ENCODE measurements at regions not wholly inside any gene's neighbourhood (a gene's known extent, or its start where the extent isn't known, plus 50 kb on each side); places are given as distances from the start of the nearest gene placed in this dataset.

DNA sequence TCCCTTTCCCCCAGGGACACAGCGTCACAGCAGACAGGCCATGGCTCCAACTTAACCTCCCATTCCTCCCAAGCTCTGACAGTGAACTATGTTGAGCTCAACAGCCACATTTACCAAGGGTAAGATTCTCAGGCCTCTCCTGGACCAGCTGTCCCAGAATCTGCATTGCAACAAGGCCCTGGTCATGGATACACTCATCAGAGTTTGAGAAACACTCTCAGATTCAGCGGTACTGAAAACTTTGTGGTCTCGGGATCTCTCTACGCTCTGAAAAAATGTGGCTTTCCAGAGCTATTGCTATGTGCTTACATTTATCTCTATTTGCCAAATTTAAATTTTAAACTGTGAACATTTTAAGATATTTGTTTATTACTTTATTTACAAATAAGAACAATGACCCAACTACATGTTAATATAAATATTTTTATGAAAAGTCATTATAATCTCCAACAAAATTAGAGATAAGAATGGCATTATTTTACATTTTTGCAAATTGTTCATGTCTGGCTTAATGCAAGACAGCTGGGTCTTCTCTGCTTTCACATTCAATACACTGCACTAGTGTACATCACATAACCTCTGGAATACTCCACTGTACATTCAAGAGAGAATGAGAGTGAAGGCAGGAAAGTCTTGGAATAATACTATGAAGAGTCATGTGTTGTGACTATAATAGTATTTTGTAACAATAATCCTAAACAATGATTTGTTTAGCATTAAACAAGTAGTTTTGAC, 190.9 kb upstream of the PITRM1 start:
- no peak for DNase-seq

DNA sequence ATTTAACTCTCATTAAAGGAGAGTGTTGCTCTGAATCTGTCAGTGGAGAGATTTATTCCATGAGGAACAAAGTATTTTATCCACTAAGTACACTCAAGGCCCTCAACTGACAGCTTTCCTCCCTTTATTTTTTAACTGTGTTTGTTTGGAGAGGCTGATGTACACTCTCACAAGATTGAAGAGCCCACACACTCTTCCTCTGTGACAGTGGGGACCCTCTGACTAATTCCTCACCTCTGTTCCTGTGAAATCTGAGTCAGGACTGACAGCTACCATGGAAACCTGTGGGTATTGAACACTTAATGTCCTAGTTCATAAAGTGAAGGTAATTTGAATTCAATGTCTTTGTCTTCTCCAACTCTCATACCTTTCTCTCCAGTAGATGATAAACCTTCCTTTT, 189.8 kb upstream of the PITRM1 start:
- DNase-seq = no peak

DNA sequence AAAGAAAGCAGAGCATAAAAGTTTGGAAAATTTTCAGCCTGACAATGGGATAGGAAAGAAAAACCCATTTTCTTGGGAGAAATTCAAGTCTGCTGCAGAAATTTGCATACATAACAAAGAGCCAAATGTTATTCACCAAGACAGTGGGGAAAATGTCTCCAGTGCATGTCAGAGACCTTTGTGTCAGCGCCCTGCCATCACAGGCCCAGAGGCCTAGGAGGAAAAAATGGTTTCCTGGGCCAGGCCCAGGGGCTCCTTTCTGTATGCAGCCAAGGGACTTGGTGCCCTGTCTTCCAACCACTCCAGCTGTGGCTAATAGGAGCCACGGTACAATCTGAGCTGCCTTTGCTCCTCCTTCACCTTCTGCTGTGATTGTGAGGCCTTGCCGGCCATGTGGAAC, 189.1 kb upstream of the PITRM1 start:
- no peak for DNase-seq

DNA sequence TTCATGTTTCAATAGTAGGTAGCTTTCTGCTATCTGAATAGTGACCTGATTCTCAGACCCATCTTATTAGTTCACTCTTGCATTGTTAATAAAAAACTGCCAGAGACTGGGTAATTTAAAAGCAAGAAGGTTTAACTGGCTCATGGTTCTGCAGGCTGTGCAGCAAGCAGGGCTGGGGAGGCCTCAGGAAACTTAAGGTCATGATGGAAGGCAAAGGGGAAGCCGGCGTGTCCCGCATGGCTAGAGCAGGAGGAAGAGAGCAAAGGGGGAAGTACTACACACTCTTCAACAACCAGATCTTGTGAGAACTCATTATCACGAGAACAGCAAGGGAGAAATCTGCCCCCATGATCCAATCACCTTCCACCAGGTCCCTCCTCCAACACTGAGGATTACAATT, 185.2 kb upstream of the PITRM1 start:
- DNase-seq = peak; percentile 3

DNA sequence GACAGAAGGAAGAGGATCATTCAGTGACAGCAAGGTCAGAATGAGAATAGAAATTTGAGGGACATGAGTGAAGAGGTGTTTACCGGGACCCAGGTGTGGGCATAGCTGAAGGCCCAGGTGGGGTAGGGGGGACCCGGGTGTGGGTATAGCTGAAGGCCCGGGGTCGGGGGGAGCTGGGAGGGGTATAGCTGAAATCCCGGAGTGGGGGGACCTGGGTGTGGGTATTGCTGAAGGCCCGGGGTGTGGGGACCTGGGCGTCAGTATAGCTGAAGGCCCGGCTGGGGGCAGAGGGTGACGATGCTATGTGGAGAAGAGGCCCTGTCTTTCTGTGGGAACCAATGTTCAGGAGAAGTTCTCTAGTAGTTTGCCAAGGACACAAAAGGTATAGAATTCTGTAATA, 183.0 kb upstream of the PITRM1 start:
- DNase-seq = no peak

DNA sequence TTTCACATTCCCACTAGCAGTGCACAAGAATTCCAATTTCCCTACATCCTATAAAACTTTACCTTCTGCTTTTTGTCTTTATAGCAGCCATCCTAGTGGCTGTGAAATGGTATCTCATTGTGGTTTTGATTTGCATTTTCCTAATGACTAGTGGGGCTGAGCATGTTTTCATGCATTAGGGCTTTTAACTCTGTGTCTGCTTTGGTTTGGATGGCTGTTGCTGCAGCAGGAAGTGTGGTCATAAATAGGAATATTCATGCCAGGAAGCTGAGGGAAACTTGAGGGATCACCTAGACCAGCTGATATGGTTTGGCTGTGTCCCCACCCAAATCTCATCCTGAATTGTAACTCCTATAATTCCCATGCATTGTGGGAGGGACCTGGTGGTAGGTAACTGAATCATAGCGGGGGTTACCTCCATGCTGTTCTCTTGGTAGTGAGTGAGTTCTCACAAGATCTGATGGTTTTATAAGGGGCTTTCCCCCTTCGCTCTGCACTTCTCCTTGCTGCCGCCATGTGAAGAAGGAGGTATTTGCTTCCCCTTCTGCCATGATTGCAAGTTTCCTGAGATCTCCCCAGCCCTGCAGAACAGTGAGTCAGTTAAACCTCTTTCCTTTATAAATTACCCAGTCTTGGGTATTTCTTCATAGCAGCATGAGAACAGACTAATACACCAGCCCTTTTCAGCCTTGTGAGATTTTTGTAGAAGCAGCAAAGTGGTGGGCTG, 181.8 kb upstream of the PITRM1 start:
- DNase-seq = peak; percentile 9

DNA sequence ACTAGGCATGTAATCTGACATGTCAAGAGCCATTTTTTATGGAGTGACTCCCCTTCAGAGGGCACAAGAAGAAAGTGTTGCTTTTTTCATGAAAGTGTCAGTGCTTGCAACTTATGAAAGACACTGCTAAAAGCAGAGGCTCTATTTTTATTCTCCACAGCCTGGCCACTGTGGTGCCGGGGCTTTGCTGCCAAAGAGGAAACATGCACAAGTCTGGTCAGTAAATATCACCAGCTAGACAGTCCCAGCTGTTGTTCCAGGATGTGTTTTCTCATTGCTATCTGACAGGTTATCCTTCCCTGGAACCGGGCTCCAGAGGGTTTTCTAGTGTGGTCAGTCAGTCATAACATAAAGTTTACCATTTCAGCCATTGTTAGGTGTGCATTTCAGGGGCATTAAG, 180.7 kb upstream of the PITRM1 start:
- DNase-seq = no peak

DNA sequence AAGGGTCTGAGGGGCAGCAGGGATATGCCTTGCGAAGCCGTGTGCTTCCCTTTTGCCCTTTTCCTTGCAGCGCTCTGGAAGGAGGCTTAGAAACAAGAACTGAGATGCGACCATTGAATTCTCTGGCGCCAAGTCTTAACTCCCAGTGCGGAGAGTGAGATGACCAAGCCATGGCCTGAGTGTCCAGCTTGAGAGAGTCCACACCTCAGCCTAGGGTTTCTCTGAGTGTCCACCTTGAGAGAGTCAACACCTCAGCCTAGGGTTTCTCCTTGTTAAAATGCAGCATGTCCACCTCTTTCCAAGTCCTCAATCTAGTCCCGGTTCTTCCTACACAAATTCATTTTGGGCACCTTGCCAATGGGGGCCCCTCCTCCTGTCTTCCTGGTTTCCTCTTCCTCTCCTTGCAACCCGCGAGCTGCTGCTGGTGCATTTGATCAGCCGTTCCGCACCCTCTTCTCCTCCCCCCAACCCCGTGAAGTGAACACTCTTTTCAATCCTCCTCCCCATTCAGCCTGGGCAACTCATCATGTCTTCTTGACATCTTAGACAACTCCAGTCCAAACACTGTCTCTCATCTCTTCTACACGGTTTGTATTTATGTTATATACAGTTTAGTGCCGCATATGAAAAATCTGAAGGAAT, 178.2 kb upstream of the PITRM1 start:
- peak; percentile 4 for DNase-seq

DNA sequence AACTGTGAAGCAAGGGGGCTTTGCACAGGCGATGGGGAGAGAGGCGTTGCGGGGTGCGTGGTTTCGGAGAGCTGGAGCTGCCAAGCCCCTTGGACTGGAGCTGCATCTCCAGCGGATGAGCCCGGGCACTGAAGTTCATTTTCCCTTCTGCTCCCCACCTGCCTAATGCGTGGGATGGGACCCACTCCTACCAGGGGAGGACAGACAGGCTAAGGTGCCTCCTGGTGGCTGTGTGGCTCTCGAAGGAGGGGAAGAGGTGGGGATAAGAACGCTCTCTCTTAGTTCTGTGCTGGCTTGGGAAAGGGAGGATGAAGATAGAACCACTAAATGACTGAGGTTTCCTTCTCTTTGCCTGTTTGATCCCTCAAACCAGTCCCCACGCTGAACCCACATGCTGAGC, 177.6 kb upstream of the PITRM1 start:
- no peak for DNase-seq

DNA sequence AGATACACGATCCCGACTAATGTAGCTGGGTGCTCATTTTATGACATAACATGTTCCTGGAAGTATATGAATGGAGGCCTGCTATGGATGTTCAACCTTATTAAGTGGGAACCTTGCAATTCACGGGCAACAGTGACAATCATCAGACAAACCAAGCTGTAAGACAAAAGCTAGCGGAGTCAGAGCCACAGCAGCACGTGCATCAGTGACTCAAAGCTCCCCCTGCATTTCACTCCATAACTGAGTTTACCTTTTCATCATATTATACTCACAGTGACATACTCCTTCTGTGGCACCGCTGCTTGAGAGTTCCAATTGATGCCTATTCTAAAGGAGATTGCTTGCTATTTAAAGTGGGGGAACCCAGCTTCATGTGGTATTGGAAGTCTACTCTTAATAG, 176.0 kb upstream of the PITRM1 start:
- no peak for DNase-seq

DNA sequence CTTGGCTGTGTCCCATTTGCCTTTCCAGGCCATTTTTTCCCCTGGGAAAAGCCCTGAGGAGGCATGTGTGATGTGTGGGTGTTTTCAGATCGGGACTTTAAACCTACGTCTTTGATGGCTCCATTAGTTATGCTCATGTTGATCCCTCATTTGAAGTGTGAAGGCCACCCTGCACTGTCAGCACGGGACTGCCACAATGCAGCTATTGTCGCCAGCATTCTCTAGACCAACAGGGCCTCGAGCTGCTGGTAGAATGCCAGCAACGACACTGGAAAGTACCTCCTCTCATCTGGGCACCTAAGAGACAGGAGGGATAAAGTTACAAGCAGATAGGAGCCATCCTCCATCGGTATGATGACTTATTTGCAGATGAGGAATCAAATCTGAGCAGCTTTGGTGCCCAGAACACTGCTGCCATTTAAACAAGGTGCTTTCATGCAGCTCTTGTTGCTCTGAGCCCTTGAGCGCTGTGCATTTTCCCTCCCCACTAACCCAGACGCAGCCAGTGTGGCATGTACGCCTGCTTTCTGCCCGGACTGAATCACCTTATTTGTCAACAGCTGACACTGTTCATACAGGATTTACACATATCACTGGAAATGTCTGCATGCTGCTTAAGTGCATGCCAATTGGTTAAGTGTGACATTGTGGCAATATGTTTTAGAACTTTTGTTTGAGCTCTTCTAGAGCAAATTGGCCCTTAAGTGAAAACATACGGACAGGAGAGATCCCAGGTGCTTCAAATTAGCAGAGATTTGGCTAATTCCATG, 175.0 kb upstream of the PITRM1 start:
- DNase-seq = no peak

DNA sequence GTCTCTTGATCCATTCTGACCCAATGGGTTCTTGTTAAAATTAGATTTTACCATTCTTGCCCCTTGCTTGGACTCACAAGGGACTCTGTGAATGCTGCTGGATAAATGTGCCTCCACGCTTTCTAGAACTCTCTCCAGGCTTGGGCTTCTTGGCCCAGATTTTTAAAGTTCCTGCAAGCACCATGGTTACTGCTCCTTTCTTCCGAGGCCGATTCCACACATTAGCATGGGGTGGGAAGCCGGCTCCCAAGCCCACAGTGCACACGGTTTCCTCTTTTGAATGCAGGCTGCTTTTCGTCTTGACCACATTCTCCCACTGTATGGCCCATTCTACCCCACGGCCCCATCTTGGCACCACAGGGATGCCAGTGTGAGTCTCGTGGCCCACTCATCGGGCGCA, 174.3 kb upstream of the PITRM1 start:
- DNase-seq = no peak

DNA sequence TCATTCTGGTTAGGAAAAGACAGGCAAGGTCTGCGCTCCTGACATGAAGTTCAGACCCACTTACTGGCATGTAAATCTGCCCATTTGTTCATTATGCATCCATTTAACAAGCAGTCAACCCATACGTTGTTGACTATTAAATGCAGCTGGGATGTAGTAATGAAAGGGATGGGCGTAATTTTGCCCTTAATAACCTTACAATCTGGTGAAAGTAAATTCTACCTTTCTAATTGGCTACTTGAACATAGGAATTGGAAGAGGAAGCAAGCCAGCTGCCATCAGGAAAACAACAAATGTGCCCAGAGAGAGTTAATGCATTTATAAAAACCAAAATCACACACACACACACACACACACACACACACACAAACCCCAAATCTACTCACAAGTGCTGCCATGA, 170.2 kb upstream of the PITRM1 start:
- no peak for DNase-seq

DNA sequence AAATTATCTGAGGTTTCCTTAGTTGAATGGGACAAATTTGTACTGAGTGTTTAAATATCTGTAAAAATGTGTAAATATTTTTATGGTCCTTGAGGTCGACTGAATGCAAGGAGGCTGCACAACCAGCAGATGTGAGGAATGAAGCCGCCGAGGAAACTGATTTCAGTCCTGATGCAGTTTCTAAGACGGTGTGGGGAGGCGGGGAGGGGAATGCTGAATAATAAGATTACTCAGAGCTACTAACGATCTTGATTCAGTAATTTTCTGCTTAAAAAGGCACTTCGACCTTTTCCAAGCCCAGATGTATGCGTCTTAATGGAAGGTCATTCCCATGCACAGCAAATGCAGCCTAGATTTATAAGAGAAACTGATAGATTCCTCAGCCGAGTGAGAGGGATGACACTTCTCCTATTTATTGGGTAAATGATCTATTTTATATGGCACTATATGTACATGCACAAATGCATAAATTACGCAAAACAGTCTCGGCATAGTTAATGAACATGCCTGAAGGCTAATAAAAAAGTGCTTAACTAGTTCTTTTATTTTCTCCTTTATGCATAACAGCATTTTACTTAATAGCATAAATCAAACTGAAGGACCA, 167.6 kb upstream of the PITRM1 start:
- no peak for DNase-seq

DNA sequence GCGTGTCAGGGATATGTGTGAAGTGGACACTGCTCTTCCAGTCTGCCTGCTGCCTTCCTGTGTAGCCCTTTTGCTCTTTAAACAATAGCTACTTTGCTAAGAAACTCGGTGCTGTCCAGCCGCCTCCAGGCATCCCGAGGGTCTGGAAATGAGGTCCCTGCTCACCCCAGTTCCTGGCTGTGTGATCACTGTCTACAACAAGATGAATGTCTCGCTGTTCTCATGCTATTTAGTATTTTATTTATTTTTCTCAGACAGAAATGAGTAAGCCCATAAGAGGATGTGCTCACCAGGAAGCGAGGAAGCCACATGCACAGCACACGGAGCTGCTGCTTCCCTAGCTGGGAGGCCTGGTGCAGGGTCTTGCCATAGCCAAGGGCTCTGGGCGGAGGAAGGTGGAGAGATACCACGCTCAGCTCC, 167.0 kb upstream of the PITRM1 start:
- peak; percentile 21 for DNase-seq

DNA sequence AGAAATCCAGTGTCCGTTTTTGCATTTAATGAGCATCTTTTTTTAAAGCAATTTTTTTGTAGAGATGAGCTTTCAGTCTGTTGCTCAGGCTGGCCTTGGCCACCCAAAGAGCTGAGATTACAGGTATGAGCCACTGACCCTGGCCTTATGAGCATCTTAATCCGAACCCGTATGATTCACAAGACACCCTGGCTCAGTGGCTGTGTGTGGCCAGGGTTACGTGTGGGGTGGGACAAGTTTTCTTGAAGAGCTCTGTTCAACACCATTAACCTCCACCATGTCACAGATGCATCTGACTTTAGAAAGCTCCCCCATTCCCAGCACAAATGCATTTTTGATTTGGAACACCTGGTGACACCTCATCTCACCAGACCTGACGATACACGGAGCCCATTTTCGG, 166.5 kb upstream of the PITRM1 start:
- DNase-seq = no peak

DNA sequence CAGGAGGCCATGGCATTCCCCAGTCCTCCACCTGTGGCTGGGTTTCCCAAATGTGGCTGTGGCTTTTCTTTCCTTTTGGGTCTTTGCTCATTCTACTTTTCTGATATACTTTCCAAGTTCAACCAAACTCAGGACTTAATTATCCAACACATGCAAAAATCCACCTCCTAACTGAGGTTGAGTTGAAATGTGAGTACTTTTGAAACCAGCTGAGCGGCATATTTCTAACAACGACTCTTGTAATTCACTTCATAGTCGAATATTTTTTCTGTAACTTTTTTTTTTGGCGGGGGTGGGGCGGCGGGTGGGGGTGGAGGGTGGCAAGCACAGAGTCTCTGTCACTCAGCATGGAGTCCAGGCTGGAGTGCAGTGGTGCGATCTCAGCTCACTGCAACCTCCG, 165.2 kb upstream of the PITRM1 start:
- no peak for DNase-seq

DNA sequence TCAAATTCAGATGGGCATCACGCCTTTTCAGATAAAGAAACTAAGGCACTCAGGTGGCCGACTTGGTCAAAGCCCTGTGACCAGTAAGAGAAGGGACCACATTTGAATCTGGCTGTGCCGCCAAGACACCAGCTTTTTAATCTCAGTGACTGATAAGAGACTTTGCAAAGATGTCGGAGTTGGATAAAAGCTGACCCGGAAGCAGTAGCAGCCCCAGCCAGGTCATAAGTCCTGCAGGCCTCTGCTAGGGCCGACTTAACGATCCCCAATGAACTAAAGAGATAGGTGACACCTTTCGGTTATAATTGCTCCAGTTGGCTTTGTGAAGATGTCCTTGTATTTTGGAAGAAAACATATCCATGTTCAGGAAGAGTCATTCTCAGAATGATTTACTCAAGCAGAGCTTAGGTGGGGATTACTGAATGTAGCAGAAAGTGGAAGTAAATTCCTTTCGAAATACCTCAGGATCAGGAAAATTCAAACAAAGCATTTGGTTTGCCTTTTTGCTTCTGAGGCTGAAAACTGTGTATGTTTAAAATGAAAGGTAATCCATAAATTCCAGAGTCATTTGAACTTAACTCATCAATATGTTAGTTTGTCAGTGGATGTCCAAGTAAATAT, 164.2 kb upstream of the PITRM1 start:
- no peak for DNase-seq

DNA sequence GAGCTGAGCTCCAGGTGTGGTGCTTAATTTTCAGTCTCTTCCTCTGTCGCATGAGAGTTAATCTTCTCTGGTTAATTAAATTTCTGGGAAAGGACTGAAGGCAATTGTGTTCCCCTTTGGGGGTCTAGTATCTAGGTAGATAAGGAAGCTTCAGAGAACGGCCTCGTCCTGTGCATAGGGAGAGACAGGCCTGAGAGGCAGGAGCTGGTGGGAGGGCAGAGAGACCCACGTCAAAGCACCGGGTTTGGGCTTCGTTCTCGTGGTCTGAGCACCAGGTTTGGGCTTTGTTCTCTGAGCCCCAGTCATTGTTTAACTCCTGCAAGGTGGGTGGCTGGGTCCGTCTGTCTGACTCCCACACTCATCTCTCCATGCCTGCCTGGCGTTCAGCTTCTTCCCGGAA, 160.8 kb upstream of the PITRM1 start:
- DNase-seq = no peak

DNA sequence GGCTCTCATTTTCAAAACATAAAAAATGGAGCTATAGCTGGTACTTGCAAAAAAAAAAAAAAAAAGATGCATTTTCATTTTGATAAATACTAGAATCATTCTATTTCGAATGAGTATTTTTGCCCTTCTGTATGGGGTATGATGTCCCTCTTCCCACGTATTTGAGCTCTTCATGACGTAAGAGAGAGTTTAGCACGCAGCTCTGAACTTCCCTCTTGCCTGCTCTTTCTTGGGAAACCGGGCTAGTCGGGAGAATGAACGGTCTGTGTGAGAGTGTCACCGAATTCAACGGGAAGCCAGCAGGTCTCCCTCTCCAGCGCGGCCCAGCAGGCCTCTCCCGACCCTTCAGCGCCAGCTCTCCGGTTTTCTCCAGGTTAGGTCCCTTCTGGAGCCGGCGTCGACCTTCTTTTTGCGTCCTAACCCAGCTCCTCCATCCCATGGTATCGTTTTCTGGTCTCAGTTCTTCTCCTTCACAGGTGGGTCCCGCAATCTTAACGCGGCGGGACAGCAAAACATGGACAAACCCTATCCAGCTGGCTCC, 159.2 kb upstream of the PITRM1 start:
- no peak for DNase-seq

DNA sequence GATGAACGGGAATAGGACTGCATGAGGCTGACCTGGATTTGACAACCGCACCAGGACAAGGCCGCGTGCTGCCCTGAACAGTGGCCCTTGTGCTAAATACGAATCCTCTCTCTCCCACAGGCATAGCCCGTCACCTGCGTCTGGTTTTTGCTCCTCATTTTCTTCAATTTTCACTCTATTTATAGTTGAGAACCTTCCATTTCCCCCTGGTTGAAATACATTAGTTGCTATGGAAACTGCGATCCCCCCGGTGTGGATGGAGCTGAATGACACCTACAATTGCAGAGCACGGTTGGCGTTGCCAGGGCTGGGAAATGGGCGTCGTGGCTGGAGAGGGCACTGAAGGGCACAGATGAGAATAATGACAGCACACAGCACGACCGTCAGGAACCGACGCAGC, 158.6 kb upstream of the PITRM1 start:
- no peak for DNase-seq

DNA sequence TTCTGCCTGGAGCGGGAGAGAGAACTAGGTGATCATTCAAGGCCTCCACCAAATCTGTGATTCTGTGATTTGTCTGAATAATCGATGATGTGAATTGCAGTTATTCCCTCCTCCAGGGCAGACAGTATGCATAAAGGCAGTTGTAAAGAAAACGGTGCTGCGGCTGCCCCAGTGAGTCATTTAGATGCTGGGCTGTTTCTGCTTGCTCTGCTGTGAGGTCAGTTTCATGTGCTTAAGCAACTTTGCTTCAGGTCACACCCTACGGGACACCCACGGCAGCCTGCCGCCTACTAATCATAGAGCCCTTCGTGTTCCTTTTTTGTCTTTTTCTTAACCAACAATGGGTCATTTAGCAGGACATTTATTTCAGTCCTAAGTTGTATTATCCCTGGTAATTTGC, 158.1 kb upstream of the PITRM1 start:
- DNase-seq = peak; percentile 74

Data from suppressor macrophage treated with lipopolysaccharide for 4 hours (primary cell).